AG09319 (cell line): ENCODE measurements at regions not wholly inside any gene's neighbourhood (a gene's known extent, or its start where the extent isn't known, plus 50 kb on each side); places are given as distances from the start of the nearest gene placed in this dataset.

Experiments
- DNase-seq: peaks from one replicate; pipeline ENCODE4 v3.0.0-alpha.2; 2010; ENCODE audit warnings: low read depth; ENCODE audit errors: extremely low read depth
- CTCF ChIP-seq: IDR thresholded peaks from 2 replicates; pipeline ENCODE4 v1.5.1; 2011; ENCODE audit warnings: low read depth, mild to moderate bottlenecking, inconsistent platforms, low read length, moderate library complexity

DNA sequence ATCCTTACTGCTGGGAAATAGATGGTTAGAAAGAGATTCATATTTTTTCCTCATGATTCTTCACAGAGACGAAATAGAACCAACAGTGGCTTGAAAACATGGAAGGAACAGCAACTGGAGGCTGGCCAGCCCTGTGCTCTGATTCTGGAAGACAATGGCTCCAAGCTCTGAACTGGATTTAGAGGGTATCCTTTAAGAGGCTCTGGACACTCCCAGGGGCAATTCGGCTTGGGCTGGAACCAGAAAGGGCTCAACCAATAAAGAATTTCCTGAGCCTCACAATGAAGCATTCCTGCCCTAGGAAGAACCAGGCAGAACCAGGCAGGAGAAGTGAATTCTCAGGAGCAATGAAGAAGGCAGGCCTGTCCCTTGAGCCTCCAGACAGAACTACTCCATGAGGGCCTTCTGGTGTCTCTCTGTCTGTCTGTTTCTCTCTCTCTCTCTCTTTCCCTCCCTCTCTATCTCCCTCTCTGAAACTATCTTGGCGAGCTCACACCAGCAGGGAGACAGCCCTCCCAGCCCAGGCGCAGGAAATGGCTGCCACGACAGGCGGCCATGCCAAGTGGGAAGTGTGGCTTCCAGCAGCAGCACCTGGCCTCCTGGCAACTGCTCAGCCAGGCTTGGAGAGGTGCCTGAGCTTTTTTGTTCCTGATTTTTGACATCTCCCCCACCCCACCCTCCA, 93.3 kb downstream of the RCN1 start:
- DNase-seq = no peak
- no peak for TF ChIP-seq CTCF

- TF ChIP-seq CTCF = no peak
- DNase-seq = no peak
Measured at GRCh38 chr11:32184723-32185376, 94.0 kb downstream of the RCN1 start.

GRCh38 chr11:32186118-32186517, 95.2 kb downstream of the RCN1 start:
- no peak for DNase-seq
- TF ChIP-seq CTCF = no peak

GRCh38 chr11:32187111-32187510, 96.2 kb downstream of the RCN1 start:
- no peak for DNase-seq
- TF ChIP-seq CTCF = no peak

DNA sequence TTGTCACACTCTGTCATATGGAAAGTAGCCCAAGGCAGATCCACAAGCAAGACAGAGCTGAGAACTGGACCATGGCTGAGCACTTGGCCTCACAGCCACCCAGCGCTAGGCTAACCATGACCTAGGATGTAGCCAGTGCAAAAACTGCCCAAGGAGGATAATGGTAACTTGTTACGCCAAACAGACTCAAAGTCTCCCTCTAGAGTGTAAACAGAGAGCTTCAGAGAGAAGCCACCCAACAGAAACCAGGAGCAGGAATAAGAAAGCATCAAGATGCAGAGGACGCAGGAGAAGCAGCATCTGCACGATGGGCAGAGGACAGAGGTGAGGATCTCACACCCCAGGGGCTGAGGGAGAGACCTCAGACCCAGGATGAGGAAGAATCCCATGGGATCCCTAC, 97.9 kb downstream of the RCN1 start:
- no peak for DNase-seq
- TF ChIP-seq CTCF = no peak

DNA sequence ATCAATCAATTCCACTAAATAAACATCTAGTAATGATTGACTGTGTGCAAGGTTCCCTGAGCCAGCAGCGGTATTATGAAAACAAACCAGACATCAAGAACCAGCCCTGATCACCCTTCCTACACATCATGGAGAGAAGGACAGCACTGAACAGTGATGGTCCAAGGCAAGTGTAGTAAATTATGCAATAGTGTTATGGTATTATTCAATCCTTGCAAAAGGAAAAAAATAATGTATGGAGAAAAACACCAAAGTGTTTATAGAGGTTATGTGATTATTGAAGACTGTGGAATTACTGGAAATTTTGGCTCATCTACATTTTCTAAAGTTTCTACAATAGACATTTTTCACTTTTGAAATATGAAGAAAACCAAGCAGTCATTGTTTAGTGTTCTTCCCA, 105.3 kb downstream of the RCN1 start:
- TF ChIP-seq CTCF = no peak
- DNase-seq = no peak

DNA sequence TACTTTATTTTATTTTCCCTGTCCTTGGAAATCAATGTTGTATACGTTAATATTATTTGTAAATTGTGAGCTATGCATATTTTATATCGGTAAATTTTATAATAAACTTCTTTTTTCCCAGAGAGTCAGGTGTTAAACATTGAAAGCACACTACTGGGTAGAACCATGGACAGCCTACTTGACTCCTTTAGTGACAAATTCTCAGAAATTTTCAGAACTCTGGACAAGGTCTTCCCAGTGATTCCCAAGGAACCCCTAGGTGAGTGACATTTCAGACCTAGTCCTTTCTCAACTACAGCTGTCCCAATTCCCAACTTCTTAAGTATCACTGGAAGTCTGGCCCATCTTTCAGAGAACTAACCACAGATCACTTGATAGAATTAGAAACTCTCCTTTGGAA, 107.2 kb downstream of the RCN1 start:
- no peak for TF ChIP-seq CTCF
- no peak for DNase-seq
